Adrenal gland (tissue), 9 donors: ENCODE measurements at regions not wholly inside any gene's neighbourhood (a gene's known extent, or its start where the extent isn't known, plus 50 kb on each side); places are given as distances from the start of the nearest gene placed in this dataset.
A peak's percentile ranks its signal among the peaks of the same experiment; 100 is the strongest.

ENCODE experiments used
- DNase-seq, 7 donors: peaks; one replicate each; pipeline ENCODE4 v3.0.0-alpha.2; 2019 to 2020
- H3K27ac ChIP-seq, 5 donors: fragments of 200-600 bp; sonication (generic) in 4 of 5; 1 replicate in 3 of 5; 2 replicates in 2 of 5; pipeline versions ENCODE4 v1.5.1 to v1.8.0; 2016 to 2020; ENCODE audit warnings: mild to moderate bottlenecking in 1 of 5
- H3K27me3 ChIP-seq: fragments of 200-600 bp; 2 replicates; pipeline ENCODE4 v1.8.0; 2021
- H3K36me3 ChIP-seq, 2 donors: fragments of 200-600 bp; replicated peaks in 1 of 2; 1 replicate in 1 of 2; 2 replicates in 1 of 2; pipeline versions ENCODE4 v1.5.1 to v1.8.0; 2018 to 2022
- H3K4me1 ChIP-seq, 2 donors: fragments of 200-600 bp; replicated peaks in 1 of 2; 1 replicate in 1 of 2; 2 replicates in 1 of 2; pipeline versions ENCODE4 v1.5.1 to v1.8.0; 2018 to 2021
- H3K4me3 ChIP-seq, 4 donors: fragments of 200-600 bp; sonication (generic) in 3 of 4; one replicate each; pipeline ENCODE4 v1.5.1; 2016 to 2018
- H3K9me3 ChIP-seq, 3 donors: fragments of 200-600 bp; sonication (generic) in 1 of 3; replicated peaks in 1 of 3; 1 replicate in 2 of 3; 2 replicates in 1 of 3; pipeline versions ENCODE4 v1.5.1 to v1.8.0; 2016 to 2021
- POLR2A ChIP-seq, 2 donors: fragments of 450-650 bp; IDR thresholded peaks; one replicate each; pipeline ENCODE4 v1.6.1; 2017; ENCODE audit warnings: antibody characterized with exemption in 2 of 2, mild to moderate bottlenecking in 2 of 2, moderate library complexity in 1 of 2
- WGBS, 4 donors: extraction: QIAGEN DNeasy Blood & Tissue Kit in 2 of 4; methylation state at CpG; one replicate each; pipeline versions ENCODE4 v1.1.5 to v1.1.7; 2013 to 2017; 5-methylcytosine and 5-hydroxymethylcytosine counted together
- intact Hi-C, 2 donors: fragments of 100-400 bp; cut with DNase I; formaldehyde crosslinking; loops; one replicate each; pipeline versions ENCODE4 v1.14.1 to v1.15.0; 2022 to 2023
- TF ChIP-seq, protein P1 (sequence below), 6 experiments: fragments of 450-650 bp in 4 of 6; fragments of 200-600 bp in 2 of 6; sonication (generic) in 1 of 6; IDR thresholded peaks; 1 replicate in 5 of 6; 2 replicates in 1 of 6; pipeline versions ENCODE4 v1.5.1 to v1.8.0; 2016 to 2021; ENCODE audit warnings: antibody characterized with exemption in 6 of 6, mild to moderate bottlenecking in 2 of 6, moderate library complexity in 1 of 6
- donor health status: healthy with polysubstance abuse.
- donor health status: Bipolar disorder and iron deficiency.
- donor health status: DM: yes; HTN: yes; CAD: no.
- donor health status: DM: no; HTN: no; CAD: no.
- donor health status: DM: no; HTN: no; CAD: no.

DNA sequence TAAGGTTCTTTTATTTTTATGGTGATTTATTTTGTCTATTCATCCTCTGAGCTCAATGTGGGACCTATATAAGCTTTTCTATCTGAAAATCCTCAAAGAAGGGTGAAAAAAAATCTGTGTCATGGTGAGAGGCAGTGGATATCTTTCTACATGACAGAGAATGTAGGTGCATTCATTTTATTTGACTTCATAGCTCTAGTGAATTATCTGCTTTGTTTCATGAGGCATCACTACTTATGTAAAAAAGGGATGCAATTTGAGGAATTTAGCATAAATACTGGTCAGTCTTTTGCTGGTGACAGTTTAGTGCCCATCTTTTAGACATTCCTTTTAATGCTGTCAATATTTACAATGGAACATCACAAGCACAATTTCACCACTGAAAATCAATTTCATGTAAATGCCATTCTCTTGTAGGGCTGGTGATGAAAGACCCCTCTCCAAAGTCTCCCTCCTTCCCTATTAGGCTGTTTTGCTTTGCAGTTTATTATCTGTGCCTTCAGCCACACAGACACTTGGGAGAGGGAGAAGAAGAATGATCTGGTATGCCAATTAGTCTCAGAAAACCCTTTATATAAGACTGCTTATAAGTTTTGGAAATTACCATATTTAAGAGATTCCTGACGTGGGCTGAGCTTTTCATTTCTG lies 148.3 kb upstream of the NXPH2 start:
- 50 to 73% (median 63%) methylated on average over 1 of the region's 1 CpG for WGBS, 4 donors
- intact Hi-C loops: loop anchor here in 1 of 2 donors (10.0 kb wide), 1 partner anchor 1026 kb away; no protein-coding TSS in a partner anchor
- Histone ChIP-seq H3K27ac (no peak overlapping the region), H3K4me1 (no peaks in the 10 kb centered on the region), H3K9me3 (no peaks in the 10 kb centered on the region), H3K4me3 (no peak overlapping the region), H3K36me3 (no peaks in the 10 kb centered on the region), H3K27me3 (no peaks in the 10 kb centered on the region)
- TF ChIP-seq, protein P1, sequence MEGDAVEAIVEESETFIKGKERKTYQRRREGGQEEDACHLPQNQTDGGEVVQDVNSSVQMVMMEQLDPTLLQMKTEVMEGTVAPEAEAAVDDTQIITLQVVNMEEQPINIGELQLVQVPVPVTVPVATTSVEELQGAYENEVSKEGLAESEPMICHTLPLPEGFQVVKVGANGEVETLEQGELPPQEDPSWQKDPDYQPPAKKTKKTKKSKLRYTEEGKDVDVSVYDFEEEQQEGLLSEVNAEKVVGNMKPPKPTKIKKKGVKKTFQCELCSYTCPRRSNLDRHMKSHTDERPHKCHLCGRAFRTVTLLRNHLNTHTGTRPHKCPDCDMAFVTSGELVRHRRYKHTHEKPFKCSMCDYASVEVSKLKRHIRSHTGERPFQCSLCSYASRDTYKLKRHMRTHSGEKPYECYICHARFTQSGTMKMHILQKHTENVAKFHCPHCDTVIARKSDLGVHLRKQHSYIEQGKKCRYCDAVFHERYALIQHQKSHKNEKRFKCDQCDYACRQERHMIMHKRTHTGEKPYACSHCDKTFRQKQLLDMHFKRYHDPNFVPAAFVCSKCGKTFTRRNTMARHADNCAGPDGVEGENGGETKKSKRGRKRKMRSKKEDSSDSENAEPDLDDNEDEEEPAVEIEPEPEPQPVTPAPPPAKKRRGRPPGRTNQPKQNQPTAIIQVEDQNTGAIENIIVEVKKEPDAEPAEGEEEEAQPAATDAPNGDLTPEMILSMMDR (IDR thresholded peaks at IDR 0.05): no peak
- TF ChIP-seq POLR2A (IDR thresholded peaks at IDR 0.05): no peak
- no peak for DNase-seq

- Histone ChIP-seq H3K9me3 (no peaks in the 10 kb centered on the region), H3K36me3 (no peaks in the 10 kb centered on the region), H3K27ac (no peak overlapping the region), H3K4me3 (no peak overlapping the region), H3K4me1 (no peaks in the 10 kb centered on the region), H3K27me3 (no peaks in the 10 kb centered on the region)
- DNase-seq: no peak
- WGBS, 4 donors: 22 to 40% (median 32%) methylated on average over 2 of the region's 2 CpGs
- TF ChIP-seq POLR2A (IDR thresholded peaks at IDR 0.05): no peak
- TF ChIP-seq, protein P1 (IDR thresholded peaks at IDR 0.05): peak in 4 of 6 experiments; percentile 13 to 46 (median 18)
- intact Hi-C loops: loop anchor here in 1 of 2 donors (10.0 kb wide), 1 partner anchor 1032 kb away; no protein-coding TSS in a partner anchor
Observed at GRCh38 chr2:138922973-138923563, 142.9 kb upstream of the NXPH2 start.

DNA sequence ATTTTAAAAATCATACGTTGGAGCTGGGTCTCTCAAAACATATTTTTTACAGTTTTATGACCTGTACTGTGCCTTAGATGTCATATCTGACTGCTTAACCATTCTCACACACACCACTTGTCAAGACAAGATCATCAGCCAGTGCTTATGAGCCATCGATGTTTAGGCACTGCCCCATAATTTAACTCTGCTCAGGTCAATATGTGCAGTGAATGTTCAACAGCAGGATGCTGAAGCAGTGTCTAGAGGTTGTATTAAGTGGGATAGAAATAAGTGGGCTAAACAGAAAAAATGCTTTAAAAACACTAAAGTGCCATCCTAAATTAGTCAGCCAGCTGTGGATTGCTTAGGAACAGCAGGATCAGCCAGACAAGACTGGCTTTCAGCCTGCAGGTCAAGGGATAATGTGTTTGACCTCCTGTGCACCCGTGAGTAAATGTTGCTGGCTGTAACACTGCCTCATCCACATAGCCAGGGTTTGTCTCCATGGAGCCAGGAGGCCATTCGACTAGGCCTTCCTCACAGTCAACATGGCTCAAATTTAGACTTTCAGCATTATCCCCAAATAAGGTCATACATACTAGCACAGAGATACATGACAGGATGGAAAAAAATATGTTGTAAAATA lies 139.0 kb upstream of the NXPH2 start:
- H3K27me3 ChIP-seq: no peaks in the 10 kb centered on the region
- 41 to 52% (median 42%) methylated on average over 4 of the region's 4 CpGs for whole genome bisulfite sequencing, 4 donors
- DNase-seq: no peak
- no peaks in the 10 kb centered on the region for H3K36me3 ChIP-seq
- intact Hi-C loops: no loop called here
- H3K4me1 ChIP-seq: no peaks in the 10 kb centered on the region
- TF ChIP-seq, protein P1 (IDR thresholded peaks at IDR 0.05): no peak
- no peak for TF ChIP-seq POLR2A (IDR thresholded peaks at IDR 0.05)
- H3K27ac ChIP-seq: no peak overlapping the region
- H3K9me3 ChIP-seq: no peaks in the 10 kb centered on the region
- H3K4me3 ChIP-seq: no peak overlapping the region

DNA sequence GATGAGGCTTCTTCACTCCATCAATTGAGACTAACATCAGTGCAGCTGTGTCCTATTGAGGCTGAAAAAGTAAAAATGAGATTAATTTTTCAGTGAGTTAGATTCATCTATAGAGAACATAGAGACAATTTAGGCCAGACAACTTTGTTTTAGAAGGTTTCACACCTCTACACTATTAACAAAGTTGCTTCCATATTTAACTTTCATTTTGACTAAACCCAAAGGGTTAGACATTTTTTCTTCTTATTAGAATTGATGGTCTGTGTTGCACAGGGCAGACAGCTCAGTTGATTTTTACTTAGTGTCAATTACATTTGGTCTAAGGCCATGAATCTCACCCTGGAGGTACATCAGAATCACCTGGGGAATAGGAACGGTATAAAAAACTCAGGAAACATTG lies 130.2 kb upstream of the NXPH2 start:
- Histone ChIP-seq H3K4me1 (no peaks in the 10 kb centered on the region), H3K36me3 (no peaks in the 10 kb centered on the region), H3K27ac (no peak overlapping the region), H3K9me3 (no peaks in the 10 kb centered on the region), H3K27me3 (no peaks in the 10 kb centered on the region), H3K4me3 (no peak overlapping the region)
- DNase-seq: no peak
- 56 to 79% (median 67%) methylated on average over 1 of the region's 1 CpG for WGBS, 4 donors
- intact Hi-C loops: no loop called here
- TF ChIP-seq, protein P1 (IDR thresholded peaks at IDR 0.05): no peak
- no peak for TF ChIP-seq POLR2A (IDR thresholded peaks at IDR 0.05)
